Right atrium auricular region (tissue), 2 donors: ENCODE measurements at regions not wholly inside any gene's neighbourhood (a gene's known extent, or its start where the extent isn't known, plus 50 kb on each side); places are given as distances from the start of the nearest gene placed in this dataset.

Source experiments
- DNase-seq: peaks from one replicate; pipeline ENCODE4 v3.0.0-alpha.2; 2019; ENCODE audit warnings: low spot score
- H3K27ac ChIP-seq, 2 donors: fragments of 200-600 bp; sonication (generic); 1 replicate in 1 of 2; 2 replicates in 1 of 2; pipeline ENCODE4 v1.5.1; 2016 to 2019
- H3K27me3 ChIP-seq, 2 donors: fragments of 200-600 bp; sonication (generic); one replicate each; pipeline versions ENCODE4 v1.5.1 to v1.6.0; 2017 to 2019
- H3K36me3 ChIP-seq: fragments of 200-600 bp; sonication (generic); one replicate; pipeline ENCODE4 v1.5.1; 2016
- H3K4me1 ChIP-seq, 2 donors: fragments of 200-600 bp; sonication (generic); one replicate each; pipeline versions ENCODE4 v1.5.1 to v1.6.0; 2017 to 2019
- H3K4me3 ChIP-seq, 2 donors: fragments of 200-600 bp; sonication (generic); 1 replicate in 1 of 2; 2 replicates in 1 of 2; pipeline ENCODE4 v1.5.1; 2017 to 2019; ENCODE audit warnings: mild to moderate bottlenecking in 1 of 2, moderate library complexity in 1 of 2
- H3K9me3 ChIP-seq, 2 donors: fragments of 200-600 bp; sonication (generic); one replicate each; pipeline ENCODE4 v1.5.1; 2019
- TF ChIP-seq, protein P1 (sequence below), 2 donors: fragments of 200-600 bp; sonication (generic); IDR thresholded peaks; one replicate each; pipeline ENCODE4 v1.5.1; 2019; ENCODE audit warnings: antibody characterized with exemption in 2 of 2

DNA sequence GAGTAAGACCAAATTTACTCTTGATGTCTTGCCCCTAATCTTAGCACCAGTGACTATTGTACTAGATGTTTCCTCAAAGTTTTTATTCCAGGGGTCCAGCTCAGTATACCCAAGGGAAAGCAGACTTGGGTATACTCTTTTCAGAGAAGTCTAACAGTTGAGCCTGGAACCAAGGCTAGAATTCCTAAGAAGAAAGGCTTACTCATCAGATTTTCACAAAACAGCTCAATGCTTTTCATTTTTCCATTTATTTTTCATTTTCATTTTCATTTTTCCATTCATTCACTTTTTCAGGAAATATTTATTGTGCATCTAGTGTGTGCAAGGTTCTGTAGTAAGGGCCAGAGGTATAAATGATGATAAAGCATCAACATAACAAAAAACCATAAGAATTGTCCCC is 143.2 kb downstream of the PHLDA1 start:
- DNase-seq, result no peak
- TF ChIP-seq, protein P1, sequence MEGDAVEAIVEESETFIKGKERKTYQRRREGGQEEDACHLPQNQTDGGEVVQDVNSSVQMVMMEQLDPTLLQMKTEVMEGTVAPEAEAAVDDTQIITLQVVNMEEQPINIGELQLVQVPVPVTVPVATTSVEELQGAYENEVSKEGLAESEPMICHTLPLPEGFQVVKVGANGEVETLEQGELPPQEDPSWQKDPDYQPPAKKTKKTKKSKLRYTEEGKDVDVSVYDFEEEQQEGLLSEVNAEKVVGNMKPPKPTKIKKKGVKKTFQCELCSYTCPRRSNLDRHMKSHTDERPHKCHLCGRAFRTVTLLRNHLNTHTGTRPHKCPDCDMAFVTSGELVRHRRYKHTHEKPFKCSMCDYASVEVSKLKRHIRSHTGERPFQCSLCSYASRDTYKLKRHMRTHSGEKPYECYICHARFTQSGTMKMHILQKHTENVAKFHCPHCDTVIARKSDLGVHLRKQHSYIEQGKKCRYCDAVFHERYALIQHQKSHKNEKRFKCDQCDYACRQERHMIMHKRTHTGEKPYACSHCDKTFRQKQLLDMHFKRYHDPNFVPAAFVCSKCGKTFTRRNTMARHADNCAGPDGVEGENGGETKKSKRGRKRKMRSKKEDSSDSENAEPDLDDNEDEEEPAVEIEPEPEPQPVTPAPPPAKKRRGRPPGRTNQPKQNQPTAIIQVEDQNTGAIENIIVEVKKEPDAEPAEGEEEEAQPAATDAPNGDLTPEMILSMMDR (IDR thresholded peaks at IDR 0.05), result no peak

GRCh38 chr12:75887979-75888378 is 143.6 kb downstream of the PHLDA1 start:
- no peak overlapping the region for H3K4me3 ChIP-seq
- TF ChIP-seq, protein P1 (IDR thresholded peaks at IDR 0.05), result no peak
- no peaks in the 10 kb centered on the region for H3K27me3 ChIP-seq
- H3K4me1 ChIP-seq, result no peaks in the 10 kb centered on the region
- H3K36me3 ChIP-seq, result no peaks in the 10 kb centered on the region
- DNase-seq, result no peak
- no peaks in the 10 kb centered on the region for H3K9me3 ChIP-seq
- no peak overlapping the region for H3K27ac ChIP-seq

More for the DNA sequence above, 143.2 kb downstream of the PHLDA1 start:
- no peak overlapping the region for H3K27ac ChIP-seq
- H3K4me3 ChIP-seq, result no peak overlapping the region
- H3K9me3 ChIP-seq, result no peaks in the 10 kb centered on the region
- H3K27me3 ChIP-seq, result no peaks in the 10 kb centered on the region
- H3K36me3 ChIP-seq, result no peaks in the 10 kb centered on the region
- no peaks in the 10 kb centered on the region for H3K4me1 ChIP-seq

DNA sequence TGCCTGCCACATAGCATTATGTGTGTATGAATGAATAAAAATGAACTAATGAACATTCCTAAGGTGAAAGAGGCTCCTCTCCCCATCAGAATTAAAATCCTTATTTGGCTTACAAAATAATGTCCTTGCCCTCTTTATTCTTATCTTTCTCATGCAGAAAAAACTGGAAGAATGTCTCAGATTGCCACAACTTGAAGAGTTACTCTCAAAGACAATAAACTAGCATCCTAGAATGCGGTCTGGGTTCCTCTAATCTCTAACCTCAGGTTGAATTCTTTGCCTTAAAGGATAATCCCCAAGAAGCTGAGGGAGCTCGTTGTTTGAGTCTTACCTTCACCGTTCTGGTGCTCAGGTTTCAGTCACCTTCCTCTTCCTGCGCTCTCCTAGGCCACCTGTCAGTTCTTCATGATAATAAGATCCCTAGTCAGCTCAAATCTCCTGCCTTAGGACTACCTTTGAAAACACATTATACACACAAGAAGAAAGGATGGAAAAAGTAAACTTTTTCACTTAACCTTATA is 147.1 kb downstream of the PHLDA1 start:
- H3K36me3 ChIP-seq, result no peaks in the 10 kb centered on the region
- H3K4me3 ChIP-seq, result no peak overlapping the region
- DNase-seq, result no peak
- no peak overlapping the region for H3K27ac ChIP-seq
- H3K27me3 ChIP-seq, result no peaks in the 10 kb centered on the region
- H3K9me3 ChIP-seq, result no peaks in the 10 kb centered on the region
- no peaks in the 10 kb centered on the region for H3K4me1 ChIP-seq
- TF ChIP-seq, protein P1 (IDR thresholded peaks at IDR 0.05), result no peak

DNA sequence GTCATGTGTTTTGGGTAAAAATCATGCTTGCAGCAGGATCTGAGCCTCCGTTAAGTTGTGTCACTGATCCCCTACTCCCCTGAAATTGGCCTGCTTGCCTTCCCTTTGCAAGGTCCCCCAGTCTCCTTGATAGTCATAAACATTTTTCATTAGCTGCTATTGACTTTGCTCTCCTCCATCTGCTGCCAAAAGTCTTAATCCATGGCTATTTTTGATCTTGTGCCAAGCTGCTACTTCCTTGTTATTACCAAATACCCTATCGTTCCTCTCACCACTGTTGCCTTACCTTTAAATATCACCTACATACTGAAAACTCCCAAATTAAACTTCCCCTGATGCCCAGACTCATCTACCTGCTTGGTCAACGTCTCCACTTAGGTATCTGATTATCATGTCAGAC is 148.3 kb downstream of the PHLDA1 start:
- TF ChIP-seq, protein P1 (IDR thresholded peaks at IDR 0.05), result no peak
- H3K27me3 ChIP-seq, result no peaks in the 10 kb centered on the region
- H3K27ac ChIP-seq, result no peak overlapping the region
- no peak for DNase-seq
- no peaks in the 10 kb centered on the region for H3K36me3 ChIP-seq
- no peaks in the 10 kb centered on the region for H3K9me3 ChIP-seq
- no peak overlapping the region for H3K4me3 ChIP-seq
- H3K4me1 ChIP-seq, result no peaks in the 10 kb centered on the region

DNA sequence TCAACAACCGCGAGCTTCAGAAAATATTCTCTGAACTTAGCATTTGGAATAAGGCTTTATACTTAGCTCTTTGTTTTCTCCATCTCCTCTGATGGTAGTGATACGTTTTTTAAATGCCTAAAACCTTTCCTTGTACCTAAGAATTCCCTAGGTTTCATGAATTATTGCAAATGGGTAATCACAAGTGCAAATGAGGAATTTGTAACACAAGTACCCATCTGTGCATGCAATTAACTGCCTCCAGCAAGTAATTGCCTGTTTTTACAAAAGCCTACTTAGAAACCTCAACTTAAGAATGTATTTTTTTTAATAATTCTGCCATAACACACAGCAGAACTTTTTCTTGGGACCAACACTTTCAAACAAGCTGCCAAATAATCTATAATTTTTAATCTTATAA is 149.2 kb downstream of the PHLDA1 start:
- H3K9me3 ChIP-seq, result no peaks in the 10 kb centered on the region
- H3K4me3 ChIP-seq, result no peak overlapping the region
- no peaks in the 10 kb centered on the region for H3K4me1 ChIP-seq
- no peak for DNase-seq
- no peaks in the 10 kb centered on the region for H3K36me3 ChIP-seq
- TF ChIP-seq, protein P1 (IDR thresholded peaks at IDR 0.05), result no peak
- H3K27me3 ChIP-seq, result no peaks in the 10 kb centered on the region
- H3K27ac ChIP-seq, result no peak overlapping the region

GRCh38 chr12:75881920-75882319 is 149.7 kb downstream of the PHLDA1 start:
- no peak for DNase-seq
- Histone ChIP-seq H3K4me3 (no peak overlapping the region), H3K9me3 (no peaks in the 10 kb centered on the region), H3K36me3 (no peaks in the 10 kb centered on the region), H3K27ac (no peak overlapping the region), H3K27me3 (no peaks in the 10 kb centered on the region), H3K4me1 (no peaks in the 10 kb centered on the region)
- TF ChIP-seq, protein P1 (IDR thresholded peaks at IDR 0.05), result no peak
